ENCODE measurements at regions not wholly inside any gene's neighbourhood (a gene's known extent, or its start where the extent isn't known, plus 50 kb on each side); places are given as distances from the start of the nearest gene placed in this dataset.
"Not testable (repeated sequence)": the region's sequence is repeated elsewhere in the genome, so short reads cannot be mapped to it uniquely, and the experiment has no call there.

DNA sequence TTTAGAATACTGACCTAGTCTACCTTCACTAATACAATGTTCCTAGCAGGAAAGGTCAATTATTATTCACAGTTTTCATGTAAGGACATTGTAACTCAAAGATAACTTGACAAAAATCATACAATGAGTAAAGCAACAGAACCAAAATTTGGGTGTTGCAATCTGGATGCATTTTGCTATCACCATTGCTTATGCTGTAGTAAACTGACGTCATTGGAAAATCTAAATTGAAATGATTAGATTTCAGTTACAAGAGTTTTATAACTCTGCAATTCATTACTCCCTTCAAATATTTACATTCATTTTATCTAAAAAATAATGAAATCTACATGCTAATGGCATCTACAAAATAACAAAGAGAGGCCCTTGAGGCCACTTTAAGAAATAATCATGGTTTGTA lies 147.0 kb downstream of the TENT5A start:
- H3K27me3 Mint-ChIP-seq = no peaks in the 10 kb centered on the region
- no peak overlapping the region for H3K4me3 Mint-ChIP-seq
- peaks cover 9% of the 10 kb centered on the region for H3K9me3 Mint-ChIP-seq
- DNase-seq (ENCODE audit: extremely low spot score, unreplicated experiment) = no peak
- H3K36me3 Mint-ChIP-seq = no peaks in the 10 kb centered on the region
- no peak overlapping the region for H3K27ac Mint-ChIP-seq
- TF ChIP-seq, protein P1, sequence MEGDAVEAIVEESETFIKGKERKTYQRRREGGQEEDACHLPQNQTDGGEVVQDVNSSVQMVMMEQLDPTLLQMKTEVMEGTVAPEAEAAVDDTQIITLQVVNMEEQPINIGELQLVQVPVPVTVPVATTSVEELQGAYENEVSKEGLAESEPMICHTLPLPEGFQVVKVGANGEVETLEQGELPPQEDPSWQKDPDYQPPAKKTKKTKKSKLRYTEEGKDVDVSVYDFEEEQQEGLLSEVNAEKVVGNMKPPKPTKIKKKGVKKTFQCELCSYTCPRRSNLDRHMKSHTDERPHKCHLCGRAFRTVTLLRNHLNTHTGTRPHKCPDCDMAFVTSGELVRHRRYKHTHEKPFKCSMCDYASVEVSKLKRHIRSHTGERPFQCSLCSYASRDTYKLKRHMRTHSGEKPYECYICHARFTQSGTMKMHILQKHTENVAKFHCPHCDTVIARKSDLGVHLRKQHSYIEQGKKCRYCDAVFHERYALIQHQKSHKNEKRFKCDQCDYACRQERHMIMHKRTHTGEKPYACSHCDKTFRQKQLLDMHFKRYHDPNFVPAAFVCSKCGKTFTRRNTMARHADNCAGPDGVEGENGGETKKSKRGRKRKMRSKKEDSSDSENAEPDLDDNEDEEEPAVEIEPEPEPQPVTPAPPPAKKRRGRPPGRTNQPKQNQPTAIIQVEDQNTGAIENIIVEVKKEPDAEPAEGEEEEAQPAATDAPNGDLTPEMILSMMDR (conservative IDR thresholded peaks at IDR 0.05) = no peak
- no peaks in the 10 kb centered on the region for H3K4me1 Mint-ChIP-seq (ENCODE audit: unreplicated experiment)

DNA sequence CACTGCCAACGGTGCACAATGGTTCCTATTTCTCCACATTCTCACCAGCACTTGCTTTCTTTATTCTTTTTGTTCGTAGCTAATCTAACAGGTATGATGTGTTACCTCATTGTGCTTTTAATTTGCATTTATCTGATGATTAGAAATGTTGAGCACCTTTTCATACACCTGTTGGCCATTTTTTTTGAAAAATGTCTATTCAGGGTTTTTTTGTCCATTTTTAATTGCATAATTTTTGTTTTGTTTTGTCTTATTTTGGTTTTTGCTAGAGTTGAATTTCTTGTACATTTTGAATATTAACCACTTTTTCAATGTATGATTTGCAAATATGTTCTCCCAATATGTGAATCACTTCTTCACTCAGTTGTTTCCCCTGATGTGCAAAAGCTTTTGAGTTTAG lies 150.6 kb downstream of the TENT5A start:
- Mint-ChIP-seq H3K27me3 (no peaks in the 10 kb centered on the region), H3K4me1 (ENCODE audit: unreplicated experiment) (no peaks in the 10 kb centered on the region), H3K4me3 (no peak overlapping the region), H3K36me3 (no peaks in the 10 kb centered on the region), H3K27ac (no peak overlapping the region), H3K9me3 (peaks cover 9% of the 10 kb centered on the region)
- DNase-seq (ENCODE audit: extremely low spot score, unreplicated experiment) = no peak
- TF ChIP-seq, protein P1 (conservative IDR thresholded peaks at IDR 0.05) = no peak

DNA sequence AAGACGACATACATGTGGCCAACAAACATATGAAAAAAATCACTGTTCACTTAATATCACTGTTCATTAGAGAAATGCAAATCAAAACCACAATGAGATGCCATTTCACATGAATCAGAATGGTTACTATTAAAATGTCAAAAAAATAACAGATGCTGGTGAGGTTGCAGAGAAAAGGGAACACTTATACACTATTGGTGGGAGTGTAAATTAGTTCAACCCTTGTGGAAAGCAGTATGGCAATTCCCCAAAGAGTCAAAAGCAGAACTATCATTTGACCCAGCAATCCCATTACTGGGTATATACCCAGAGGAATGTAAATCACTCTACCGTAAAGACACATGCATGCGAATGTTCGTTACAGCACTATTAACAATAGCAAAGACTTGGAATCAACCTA lies 152.0 kb downstream of the TENT5A start:
- not testable (repeated sequence) for H3K4me3 Mint-ChIP-seq; H3K27ac Mint-ChIP-seq; H3K4me1 Mint-ChIP-seq (ENCODE audit: unreplicated experiment); H3K27me3 Mint-ChIP-seq; H3K36me3 Mint-ChIP-seq; DNase-seq (ENCODE audit: extremely low spot score, unreplicated experiment); H3K9me3 Mint-ChIP-seq

DNA sequence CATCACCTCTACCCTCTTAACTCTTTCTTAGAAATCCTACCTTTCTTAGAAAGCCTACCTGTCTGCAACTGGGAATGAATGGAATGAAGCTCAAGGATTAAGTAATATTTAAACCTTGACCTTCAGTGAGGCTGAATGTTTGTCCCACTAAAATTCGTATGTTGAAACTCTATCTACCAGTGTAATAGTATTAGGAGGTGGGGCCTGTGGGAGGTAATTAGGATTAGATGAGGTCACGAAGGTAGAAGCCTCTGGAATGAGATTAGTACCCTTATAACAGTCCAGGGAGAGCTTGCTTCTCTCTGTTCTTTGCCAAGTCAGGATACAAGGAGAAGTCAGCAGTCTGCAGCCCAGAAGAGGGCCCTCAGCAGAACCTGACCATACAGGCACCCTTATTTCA lies 158.0 kb downstream of the TENT5A start:
- H3K4me1 Mint-ChIP-seq (ENCODE audit: unreplicated experiment) = no peaks in the 10 kb centered on the region
- H3K27me3 Mint-ChIP-seq = no peaks in the 10 kb centered on the region
- no peak overlapping the region for H3K27ac Mint-ChIP-seq
- H3K36me3 Mint-ChIP-seq = no peaks in the 10 kb centered on the region
- DNase-seq (ENCODE audit: extremely low spot score, unreplicated experiment) = no peak
- H3K4me3 Mint-ChIP-seq = no peak overlapping the region
- TF ChIP-seq, protein P1 (conservative IDR thresholded peaks at IDR 0.05) = no peak
- H3K9me3 Mint-ChIP-seq = peaks cover 6% of the 10 kb centered on the region

DNA sequence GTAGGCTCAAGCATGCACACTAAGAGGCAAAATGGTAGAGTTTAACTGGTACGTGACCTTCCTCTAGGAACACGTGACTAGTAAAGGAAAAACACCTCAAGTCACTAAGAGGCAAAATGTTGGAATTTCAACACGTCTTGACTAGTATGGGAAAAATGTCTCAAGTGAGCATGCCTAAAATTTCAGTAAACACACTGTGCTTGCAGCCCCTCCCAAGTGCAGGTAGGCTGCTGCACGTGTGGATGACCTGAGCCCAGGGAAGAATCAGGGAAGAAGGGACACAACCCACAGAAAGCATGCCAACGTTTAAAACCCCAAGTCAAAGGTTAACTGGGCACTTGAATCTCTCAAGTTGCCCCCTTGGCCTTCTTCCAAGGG lies 162.2 kb downstream of the TENT5A start:
- no peak for DNase-seq (ENCODE audit: extremely low spot score, unreplicated experiment)
- H3K27ac Mint-ChIP-seq = no peak overlapping the region
- H3K36me3 Mint-ChIP-seq = no peaks in the 10 kb centered on the region
- H3K27me3 Mint-ChIP-seq = no peaks in the 10 kb centered on the region
- no peak overlapping the region for H3K4me3 Mint-ChIP-seq
- peaks cover 12% of the 10 kb centered on the region for H3K9me3 Mint-ChIP-seq
- no peaks in the 10 kb centered on the region for H3K4me1 Mint-ChIP-seq (ENCODE audit: unreplicated experiment)
- TF ChIP-seq, protein P1 (conservative IDR thresholded peaks at IDR 0.05) = no peak

DNA sequence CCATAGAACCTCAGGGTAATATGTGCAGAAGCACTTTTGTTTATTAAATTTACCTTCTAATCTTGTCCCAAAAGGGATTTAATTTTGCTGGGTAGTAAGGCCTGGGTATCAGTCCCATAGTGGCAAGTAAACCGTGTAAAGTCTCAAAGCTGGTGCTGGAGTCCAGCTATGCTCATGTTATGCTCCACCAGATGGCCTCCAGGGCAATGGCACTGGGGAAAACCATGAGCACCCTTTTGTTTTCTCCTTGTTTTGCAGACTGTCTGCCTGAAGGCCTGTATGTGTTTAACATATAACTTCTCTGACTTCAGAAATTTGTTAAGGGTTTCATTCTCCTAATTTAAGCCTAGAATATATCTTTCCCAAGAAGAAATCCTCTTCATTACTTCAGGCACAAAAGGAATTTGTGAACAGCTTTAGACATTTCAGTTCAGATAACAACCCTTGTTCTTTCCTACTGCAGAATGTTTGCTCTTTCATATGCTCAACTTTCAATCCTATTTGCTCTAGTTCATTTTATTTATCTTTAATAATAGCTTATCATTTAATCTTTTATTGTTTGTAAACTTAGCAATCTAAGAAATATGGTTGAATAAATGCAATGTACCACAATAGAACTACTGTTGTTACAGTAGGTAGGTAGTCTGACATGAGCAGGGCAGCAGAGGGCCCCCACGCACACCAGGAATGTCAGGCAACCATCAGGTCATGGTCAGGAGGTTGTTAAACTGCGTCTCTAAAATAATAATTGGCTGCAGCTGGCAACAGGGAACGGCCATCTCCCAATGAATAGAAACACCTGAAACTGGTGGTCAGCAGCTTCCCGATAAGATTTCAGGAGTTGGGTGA lies 162.8 kb downstream of the TENT5A start:
- Mint-ChIP-seq H3K27ac (no peak overlapping the region), H3K9me3 (peaks cover 12% of the 10 kb centered on the region), H3K4me3 (no peak overlapping the region), H3K27me3 (no peaks in the 10 kb centered on the region), H3K4me1 (ENCODE audit: unreplicated experiment) (no peaks in the 10 kb centered on the region), H3K36me3 (no peaks in the 10 kb centered on the region)
- no peak for DNase-seq (ENCODE audit: extremely low spot score, unreplicated experiment)
- TF ChIP-seq, protein P1 (conservative IDR thresholded peaks at IDR 0.05) = no peak

DNA sequence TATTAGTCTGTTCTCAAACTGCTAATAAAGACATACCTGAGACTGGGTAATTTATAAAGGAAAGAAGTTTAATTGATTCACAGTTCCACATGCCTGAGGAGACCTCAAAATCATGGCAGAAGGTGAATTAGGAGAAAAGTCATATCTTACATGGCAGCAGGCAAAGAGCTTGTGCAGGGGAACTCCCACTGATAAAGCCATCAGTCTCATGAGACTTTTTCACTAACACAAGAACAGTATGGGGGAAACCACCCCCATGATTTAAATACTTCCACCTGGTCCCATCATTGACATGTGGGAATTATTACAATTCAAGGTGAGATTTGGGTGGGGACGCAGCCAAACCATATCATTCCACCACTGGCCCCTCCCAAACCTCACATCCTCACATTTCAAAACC lies 166.8 kb downstream of the TENT5A start:
- DNase-seq (ENCODE audit: extremely low spot score, unreplicated experiment); H3K27ac Mint-ChIP-seq; H3K4me1 Mint-ChIP-seq (ENCODE audit: unreplicated experiment); H3K9me3 Mint-ChIP-seq; H3K4me3 Mint-ChIP-seq; H3K27me3 Mint-ChIP-seq; H3K36me3 Mint-ChIP-seq: not testable (repeated sequence)

DNA sequence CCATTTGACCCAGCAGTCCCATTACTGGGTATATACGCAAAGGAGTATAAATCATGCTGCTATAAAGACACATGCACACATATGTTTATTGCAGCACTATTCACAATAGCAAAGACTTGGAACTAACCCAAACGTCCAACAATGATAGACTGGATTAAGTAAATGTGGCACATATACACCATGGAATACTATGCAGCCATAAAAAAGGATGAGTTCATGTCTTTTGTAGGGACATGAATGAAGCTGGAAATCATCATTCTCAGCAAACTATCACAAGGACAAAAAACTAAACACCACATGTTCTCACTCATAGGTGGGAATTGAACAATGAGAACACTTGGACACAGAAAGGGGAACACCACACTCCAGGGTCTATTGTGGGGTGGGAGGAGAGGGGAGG lies 168.3 kb downstream of the TENT5A start:
- H3K4me1 Mint-ChIP-seq (ENCODE audit: unreplicated experiment); H3K4me3 Mint-ChIP-seq; H3K36me3 Mint-ChIP-seq; H3K27ac Mint-ChIP-seq; H3K9me3 Mint-ChIP-seq; H3K27me3 Mint-ChIP-seq; DNase-seq (ENCODE audit: extremely low spot score, unreplicated experiment): not testable (repeated sequence)
